GM18867 (cell line): ENCODE measurements at regions not wholly inside any gene's neighbourhood (a gene's known extent, or its start where the extent isn't known, plus 50 kb on each side); places are given as distances from the start of the nearest gene placed in this dataset.
A peak's percentile ranks its signal among the peaks of the same experiment; 100 is the strongest.
"Not testable (repeated sequence)": the region's sequence is repeated elsewhere in the genome, so short reads cannot be mapped to it uniquely, and the experiment has no call there.

ENCODE experiments used
- ATAC-seq: cut with Tn5 transposase; IDR thresholded peaks from one replicate; pipeline ENCODE4 v1.9.1; 2021; ENCODE audit warnings: mild to moderate bottlenecking, moderate library complexity; ENCODE audit not compliant: unreplicated experiment

DNA sequence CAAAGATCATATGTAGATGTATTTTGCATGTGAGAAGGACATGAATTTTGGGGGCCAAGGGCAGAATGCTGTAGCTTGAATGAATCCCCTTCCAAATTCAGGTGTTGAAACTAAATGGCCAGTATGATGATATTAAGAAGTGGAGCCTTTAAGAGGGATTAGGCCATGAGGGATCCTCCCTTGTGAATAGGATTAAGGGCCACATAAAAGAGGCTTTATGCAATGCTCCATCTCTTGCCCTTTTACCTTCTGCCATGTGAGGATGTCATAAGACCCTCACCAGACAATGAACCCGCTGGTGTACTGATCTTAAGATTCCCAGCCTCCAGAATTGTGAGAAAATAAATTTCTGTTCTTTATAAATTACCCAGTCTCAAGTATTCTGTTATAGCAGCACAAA, 206.1 kb downstream of the YTHDC2 start:
- no peak for ATAC-seq

DNA sequence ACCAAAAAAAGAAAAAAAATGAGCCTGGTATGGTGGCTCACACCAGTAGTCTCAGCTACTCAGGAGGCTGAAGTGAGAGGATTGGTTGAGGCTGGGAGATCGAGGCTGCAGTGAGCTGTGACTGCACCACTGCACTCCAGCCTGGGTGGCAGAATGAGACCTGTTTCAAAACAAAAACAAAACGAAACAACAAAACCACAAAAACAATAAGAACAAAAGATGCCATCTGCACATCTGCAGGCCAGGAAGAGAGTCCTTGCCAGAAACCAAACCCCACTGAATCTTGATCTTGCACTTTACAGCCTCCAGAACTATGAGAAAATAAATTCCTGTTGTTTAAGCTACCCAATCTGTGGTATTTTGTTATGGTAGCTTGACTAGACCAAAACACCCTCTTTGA, 207.7 kb downstream of the YTHDC2 start:
- no peak for ATAC-seq

DNA sequence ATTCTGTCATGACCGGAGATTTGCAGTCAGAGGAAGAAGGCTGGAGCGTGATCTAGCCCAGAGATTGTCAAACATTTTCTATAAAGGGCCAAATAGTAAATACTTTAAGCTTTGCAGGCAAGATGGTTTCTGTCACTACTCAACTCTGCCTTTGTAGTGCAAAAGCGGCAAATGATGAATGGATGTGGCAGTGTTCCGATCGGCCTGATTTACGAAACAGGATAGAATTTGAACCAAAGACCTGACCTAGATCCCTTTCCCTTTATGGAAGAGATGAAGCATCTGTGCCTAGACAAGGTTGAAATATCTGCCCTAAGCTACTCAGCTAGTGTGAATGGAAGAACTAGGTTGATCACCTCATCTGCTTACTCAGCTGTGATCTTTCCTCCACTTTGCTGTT, 209.5 kb downstream of the YTHDC2 start:
- no peak for ATAC-seq

DNA sequence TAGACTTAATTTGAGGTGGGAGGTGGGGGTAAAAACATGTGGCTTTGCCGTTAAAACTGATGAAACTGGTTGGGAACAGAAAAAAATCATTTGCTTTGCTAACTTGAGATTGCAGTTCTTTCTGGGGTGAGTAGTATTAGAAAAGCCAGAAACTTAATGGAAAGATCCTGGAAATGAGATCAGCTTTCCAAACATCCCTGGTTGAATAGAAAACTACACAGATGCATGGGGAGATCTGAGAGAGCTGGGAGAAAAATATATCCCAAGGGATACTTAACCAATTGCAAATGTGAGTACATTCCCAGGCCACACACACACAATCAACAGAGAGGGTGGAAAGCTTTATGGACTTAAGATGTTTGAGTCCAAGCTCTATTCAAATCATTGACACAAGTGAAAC, 222.3 kb downstream of the YTHDC2 start:
- ATAC-seq: no peak

DNA sequence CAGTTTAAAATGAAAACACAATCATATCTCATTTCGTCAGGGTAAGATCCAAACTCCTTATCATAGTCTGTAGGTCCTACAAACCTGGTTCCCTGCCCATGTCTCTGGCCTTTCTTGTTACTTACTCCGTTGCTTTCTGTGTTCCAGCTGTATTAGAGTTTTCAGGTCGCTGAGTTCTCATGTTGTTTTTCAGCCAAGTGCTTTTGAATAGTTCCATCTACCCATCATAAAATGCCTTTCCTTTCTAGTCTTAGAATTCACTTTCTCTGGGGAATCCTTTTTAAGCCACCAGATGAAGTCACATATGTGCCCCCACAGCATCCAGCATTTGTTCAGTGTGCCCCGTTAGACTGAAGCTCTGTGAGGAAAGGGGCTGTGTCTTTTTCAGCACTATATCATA, 228.7 kb downstream of the YTHDC2 start:
- ATAC-seq: no peak

DNA sequence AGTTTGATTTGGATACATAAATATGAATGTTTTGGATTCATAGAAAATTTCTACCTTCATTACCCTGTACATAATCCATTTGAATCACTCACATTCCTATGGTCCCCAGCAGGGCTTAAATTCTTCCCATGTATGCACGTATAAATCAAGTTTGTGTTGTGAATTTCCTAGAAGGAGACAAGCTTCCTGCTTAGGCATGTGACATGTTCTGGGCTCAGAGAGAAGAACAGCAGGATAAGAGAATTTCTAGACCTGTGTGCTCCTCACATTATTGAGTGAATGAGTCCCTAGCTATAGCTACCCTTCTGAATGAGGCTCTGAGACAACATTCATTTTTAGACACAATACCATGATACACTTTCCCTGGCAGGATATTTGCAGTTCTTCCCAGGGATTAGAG, 229.1 kb downstream of the YTHDC2 start:
- ATAC-seq: no peak

DNA sequence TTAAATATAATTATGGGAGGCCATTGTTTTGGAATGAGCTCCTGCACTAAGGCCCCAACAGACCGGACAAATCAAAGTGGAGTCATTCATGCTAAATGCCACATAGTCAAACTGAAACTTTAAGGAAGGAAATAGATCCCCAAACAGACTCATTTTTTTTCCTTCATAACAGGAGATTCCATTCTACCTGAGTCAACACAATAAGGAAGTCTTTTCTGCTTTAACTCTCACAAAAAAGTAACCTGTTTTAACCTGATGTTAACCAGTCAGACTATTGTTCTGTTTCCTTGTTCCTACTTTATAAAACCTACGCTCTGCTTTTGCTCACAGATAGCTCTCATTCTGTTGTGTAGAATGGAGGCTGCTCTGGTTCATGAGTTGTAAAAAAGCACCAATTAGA, 234.9 kb downstream of the YTHDC2 start:
- no peak for ATAC-seq

DNA sequence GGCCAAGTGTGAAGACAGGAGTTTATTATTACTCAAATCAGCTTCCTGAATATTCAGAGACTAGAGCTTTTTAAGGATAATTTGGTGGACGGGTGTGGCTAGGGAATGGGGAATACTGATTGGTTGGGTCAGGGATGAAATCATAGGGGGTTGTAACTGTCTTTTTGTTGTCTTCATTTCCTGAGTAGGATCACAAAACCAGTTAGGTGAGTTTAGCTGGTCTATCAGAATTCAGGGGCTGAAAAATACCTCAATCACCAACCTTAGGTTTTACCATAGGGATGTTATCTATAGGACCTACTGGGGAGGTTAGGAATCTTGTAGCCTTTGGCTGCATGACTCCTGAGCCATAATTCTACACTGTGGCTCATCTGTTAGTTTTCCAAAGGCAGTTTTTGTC, 235.8 kb downstream of the YTHDC2 start:
- no peak for ATAC-seq

DNA sequence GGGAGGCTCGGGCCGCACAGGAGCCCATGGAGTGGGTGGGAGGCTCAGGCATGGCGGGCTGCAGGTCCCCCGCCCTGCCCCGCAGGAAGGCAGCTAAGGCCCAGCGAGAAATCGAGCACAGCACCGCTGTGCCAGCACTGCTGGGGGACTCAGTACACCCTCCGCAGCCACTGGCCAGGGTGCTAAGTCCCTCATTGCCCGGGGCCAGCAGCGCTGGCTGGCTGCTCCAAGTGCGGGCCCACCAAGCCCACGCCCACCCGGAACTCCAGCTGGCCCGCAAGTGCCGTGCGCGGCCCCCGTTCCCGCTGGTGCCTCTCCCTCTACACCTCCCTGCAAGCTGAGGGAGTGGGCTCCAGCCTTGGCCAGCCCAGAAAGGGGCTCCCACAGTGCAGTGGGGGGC, 239.7 kb downstream of the YTHDC2 start:
- not testable (repeated sequence) for ATAC-seq

DNA sequence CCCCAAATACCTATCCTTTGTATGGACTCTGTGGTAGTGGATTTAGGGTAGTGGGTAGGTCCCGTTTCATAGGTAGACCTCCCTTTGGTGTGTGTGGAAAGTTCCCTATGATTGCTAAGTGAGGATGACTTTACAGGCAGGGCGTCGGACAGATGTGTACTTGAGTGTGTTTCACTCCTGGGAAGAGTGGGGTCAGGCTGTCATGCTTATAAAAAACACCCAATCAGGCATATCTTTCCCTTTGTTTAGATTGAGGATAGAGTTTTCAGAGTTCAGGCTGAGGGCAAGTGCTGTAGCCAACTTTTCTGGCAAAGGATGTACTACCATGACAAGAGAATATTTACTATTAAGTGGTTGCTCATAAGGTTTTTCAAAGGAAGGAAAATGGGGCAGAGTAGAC, 242.0 kb downstream of the YTHDC2 start:
- no peak for ATAC-seq

DNA sequence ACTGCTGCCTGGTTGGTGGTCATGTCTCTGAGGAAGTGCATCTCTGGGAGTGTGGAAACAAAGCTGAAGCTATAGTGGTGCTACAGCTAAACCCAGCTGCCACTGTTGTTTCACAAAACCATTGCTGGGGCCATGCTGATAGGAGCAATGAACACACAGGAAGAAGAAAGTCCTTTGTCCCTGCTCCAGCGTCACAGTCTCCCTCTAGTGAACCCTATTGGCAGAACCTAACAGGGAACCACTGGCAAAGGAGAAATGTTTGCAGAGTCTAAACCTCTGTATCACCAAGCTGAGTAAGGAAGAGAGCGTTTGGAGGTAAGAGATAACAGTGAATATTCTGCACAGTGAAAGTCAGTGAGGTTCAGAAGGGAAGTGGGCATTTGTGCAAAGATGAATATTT, 244.0 kb downstream of the YTHDC2 start:
- ATAC-seq: no peak

DNA sequence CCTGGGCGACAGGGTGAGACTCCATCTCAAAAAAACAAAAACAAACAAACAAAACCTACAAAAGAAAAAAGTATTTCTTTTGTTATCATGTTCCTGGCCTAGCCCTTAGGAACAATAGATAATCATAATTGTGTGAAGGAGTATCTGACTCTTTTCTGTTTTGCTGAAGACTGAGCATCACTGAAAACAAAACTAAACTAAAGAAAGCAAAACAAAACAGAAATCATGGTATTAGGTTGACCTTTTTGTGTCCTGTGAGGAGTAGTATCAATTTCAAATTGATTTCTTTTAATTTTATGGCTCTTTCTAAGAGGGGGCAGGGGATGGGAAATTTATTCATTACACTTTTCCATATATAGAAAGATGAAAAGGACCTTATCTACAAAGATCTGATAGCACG, 246.0 kb downstream of the YTHDC2 start:
- peak; percentile 64 for ATAC-seq

DNA sequence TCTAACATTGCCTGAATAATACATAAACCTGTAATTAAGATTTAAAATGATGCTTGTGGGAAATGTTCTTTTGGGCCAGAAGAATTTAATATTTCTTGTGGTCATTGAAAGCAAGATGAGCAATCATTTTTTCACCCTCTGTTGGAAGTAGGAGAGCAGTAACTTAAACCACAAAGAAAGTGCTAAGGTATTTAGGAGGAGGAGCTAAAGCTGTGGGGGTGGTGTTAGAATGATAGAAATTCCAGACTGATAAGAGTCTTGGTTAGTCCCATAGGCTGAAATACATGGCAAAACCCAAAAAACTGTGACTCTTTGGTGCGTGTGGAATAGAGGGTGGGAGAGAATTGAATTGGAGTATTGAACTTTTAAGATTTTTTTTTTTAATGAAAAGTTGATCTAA, 247.0 kb downstream of the YTHDC2 start:
- ATAC-seq: no peak

DNA sequence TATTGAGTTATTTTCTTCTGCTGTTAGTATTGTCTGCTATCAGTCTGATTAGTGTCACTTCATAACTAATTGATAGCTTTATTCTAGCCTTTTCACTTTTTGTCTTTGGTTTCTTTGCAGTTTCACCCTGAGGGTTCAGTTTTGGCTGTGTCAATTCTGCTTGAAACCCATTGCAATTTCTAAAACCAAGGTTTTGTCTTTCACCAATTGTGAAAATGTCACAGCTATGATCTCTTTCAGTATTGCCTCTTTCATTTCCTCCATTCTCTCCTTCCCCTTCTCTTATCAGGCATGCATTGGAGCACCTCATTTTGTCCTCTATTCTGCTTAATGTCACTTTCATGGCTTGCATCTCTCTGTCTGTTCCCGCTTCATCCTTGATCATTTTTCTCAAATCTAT, 248.1 kb downstream of the YTHDC2 start:
- ATAC-seq: no peak

DNA sequence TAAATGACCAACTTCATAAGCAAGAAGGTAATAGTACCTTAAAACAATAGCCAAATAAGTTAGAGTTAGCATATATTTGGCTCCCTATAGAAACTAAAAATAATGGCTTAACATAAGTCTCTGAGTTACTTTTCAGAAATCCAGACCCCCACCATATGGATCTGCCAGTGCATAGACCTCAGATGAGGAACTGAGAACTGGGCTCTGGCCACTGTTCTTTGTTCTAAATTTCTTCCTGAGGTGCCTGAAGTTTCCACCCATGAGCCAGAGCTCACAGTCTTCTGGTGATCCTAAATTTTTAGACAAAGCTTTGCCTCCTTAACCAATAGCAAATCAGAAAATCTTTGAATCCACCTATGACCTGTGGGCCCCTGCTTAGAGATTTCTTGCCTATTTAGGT, 250.9 kb downstream of the YTHDC2 start:
- ATAC-seq: no peak

DNA sequence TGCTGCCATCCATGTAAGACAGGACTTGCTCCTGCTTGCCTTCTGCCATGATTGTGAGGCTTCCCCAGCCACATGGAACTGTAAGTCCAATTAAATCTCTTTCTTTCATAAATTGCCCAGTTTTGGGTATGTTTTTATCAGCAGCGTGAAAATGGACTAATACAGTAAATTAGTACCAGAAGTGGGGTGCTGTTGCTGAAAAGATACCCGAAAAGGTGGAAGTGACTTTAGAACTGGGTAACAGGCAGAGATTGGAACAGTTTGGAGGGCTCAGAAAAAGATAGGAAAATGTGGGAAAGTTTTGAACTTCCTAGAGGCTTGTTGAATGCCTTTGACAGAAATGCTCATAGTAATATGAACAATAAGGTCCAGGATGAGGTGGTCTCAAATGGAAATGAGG, 253.3 kb downstream of the YTHDC2 start:
- not testable (repeated sequence) for ATAC-seq

DNA sequence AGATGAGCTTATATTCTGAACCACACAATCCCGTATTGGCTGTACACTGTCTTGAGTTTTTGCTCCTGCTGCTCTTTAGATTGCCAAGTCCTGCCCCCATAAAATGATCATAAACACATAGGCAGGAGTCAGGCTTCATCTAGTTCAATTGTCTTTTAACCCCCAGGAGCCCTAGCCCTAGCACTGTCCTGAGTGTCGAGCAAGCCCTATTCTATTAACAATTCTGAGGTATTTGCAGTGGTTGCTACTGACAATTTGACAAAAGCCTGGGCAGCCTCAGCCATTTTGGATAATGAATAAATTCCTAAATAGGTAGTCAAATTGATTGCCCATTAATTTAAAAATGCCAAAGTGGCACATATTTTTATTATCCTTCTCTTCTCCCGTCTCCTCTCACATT, 257.2 kb downstream of the YTHDC2 start:
- no peak for ATAC-seq

DNA sequence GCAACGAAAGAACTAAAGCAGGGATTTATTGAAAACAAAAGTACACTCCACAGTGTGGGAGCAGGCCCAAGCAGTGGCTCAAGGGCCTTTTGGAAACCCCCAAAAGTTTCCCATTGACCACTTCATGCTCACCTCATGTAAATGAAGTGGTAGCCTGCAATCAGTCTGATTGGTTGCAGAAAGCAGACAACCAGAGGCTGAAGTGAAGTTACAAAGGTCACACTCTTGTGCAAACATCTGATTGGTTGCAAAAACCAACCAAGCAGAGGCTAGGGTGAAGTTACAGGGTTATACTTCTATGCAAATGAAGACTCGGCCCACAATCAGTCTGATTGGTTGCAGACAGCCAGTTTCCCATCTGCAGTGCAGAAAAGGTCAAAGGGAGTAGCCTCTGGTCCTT, 258.0 kb downstream of the YTHDC2 start:
- peak; percentile 83 for ATAC-seq

DNA sequence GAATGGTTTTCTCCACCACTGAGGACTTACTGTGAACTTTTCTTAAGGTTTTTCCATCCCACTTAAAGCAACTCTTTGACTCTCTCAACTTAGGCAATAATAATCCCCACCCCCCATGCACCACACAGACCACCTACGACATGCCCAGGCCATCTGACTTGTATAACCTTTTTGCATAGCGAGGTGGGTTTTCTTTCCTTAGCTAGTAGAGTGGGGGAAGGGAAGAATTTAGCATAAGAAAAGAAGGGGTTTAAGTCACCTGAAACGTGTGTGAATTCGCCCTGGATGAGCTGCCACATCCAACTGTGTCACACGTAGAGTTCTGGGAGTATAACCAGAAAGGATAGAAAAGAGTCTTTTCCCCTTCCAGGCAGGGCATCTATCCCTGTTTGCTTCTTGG, 262.7 kb downstream of the YTHDC2 start:
- no peak for ATAC-seq

DNA sequence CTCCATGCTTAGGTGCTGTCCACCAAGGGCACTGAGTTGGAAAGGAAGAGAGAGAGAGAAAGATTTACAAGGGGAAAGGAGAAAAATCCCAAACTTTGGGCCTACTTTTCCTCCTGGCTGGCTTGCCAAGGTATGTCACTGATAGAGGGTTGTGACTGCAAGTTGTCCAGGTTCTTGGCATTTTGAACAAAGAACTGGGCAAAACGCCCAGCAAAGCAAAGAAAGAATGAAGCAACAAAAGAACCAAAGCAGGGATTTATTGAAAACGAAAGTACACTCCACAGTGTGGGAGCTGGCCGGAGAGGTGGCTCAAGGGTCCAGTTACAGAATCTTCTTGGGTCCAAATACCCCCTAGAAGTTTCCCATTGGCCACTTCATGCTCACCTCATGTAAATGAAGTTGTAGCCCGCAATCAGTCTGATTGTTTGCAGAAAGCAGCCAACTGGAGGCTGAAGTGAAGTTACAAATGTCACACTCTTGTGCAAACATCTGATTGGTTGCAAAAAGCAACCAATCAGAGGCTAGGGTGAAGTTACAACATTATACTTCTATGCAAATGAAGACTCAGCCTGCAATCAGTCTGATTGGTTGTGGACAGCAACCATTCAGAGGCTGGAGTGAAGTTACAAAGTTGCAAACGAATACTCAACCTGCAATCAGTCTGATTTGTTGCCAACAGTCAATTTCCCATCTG, 263.5 kb downstream of the YTHDC2 start:
- no peak for ATAC-seq

DNA sequence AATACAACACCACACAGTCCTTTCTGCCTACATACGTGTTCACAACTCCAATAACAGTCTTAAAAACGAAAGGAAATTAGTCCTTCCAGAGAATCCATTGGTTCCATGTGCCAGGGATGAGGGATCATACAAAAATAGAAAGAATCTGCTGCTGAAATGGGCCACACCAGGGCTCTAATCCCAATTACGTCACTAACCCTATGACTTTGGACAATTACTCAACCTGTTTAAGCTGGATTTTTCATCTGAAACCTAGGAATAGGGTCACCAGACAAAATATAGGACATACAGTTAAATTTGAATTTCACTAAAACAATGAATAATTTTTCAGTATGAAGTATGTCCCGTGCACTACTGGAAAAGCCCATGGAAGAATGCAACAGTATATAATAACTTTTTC, 264.7 kb downstream of the YTHDC2 start:
- no peak for ATAC-seq

DNA sequence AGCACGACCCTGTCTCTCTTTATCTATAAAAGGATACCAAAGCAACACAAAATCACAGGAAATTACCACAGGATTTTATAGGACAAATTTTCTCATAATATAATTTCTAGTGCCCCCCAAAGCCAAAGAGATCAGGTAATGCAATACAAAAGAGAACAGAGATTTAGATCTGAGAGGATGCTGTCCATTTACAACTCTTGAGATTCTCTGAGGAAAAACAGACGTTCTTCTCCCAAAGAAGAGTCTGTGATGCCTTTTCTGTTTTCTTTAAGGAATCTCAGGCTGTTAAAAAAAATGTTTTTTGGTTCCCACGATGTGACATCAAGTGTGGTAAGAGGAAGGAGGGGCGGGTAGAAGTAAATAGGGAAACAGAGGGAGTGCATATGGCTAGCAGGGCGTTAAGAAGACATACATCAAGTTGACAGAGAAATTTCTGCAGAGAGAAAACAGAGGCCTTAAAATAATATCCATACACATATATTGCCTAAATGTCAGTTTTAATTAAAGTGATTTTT, 274.7 kb downstream of the YTHDC2 start:
- no peak for ATAC-seq

DNA sequence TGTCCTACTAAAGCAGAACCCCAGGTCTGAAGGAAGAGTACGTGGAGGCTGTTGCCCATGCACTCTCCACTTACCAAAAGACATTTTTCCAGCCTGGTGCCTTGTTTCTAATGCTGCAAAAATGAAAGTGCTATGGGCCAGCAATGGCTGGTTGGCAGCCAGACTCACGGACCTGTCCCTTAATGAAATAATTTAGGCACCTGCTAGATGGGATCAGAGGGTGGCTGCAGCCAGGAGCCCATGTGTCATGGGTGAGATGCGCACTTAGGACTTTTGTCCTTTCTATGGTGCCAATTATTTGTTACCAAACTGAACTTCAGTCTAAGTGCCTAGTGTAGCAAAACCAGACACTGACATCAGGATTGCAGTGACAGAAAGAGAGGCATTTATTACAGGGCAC, 276.3 kb downstream of the YTHDC2 start:
- ATAC-seq: no peak
